GM15510 (cell line): ENCODE measurements at regions not wholly inside any gene's neighbourhood (a gene's known extent, or its start where the extent isn't known, plus 50 kb on each side); places are given as distances from the start of the nearest gene placed in this dataset.

Experiments
- POLR2A ChIP-seq: IDR thresholded peaks from 3 replicates; pipeline ENCODE4 v1.6.1; 2011; ENCODE audit warnings: borderline replicate concordance; ENCODE audit not compliant: insufficient read length; ENCODE audit errors: extremely low read depth

DNA sequence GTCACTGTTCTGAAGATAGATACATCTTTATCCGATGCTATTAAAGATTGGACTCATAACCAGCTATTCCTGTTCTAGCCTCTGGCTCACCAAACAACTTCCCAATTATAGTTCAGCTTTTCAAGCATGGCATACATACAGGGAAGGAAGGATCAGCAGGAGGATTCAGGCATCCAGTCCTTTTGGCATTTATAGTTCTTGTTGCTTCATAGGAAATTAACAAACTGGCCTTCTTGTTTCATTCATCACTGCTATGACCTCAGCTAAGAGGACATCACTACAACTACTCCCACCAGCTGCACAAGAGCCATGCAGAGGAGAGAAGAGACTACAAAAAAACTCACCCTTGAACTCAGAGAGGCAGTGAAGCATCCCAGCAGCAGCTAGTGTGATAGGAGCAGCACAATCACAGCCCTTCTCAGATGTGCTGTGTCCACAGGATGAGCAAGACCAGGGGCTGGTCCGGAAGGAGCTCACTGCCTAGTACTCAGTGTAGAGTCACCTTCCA is 100.5 kb downstream of the SPTSSA start:
- no peak for TF ChIP-seq POLR2A

DNA sequence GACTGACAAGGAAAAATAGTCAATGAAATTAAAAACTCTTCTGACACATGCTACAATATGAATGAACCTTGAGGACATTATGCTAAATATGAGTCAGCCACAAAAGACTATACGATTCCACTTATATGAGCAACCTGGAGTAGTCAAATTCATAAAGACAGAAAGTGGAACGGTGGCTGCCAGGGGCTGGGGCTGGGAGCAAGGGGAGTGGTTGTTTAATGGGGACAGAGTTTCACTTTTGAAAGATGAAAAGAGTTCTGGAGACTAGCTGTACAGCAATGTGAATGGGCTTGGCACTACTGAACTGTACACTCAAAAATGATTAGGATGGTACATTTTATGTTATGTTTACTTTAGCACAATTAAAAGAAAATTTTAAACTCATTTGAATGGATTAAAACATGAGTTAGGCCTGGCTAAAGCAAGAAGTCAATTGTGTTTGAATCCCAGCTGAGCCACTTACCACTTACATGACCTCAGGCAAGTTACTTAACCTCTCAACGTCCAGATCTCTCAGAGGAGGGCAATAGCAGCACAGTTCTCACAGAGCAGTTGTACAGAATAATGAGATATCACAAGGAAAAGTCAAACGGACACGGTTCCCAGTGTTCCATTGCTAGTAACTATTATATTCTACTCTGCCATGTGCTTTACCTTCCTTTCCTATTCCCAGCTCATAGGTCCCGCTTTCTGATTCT is 102.5 kb downstream of the SPTSSA start:
- no peak for TF ChIP-seq POLR2A

DNA sequence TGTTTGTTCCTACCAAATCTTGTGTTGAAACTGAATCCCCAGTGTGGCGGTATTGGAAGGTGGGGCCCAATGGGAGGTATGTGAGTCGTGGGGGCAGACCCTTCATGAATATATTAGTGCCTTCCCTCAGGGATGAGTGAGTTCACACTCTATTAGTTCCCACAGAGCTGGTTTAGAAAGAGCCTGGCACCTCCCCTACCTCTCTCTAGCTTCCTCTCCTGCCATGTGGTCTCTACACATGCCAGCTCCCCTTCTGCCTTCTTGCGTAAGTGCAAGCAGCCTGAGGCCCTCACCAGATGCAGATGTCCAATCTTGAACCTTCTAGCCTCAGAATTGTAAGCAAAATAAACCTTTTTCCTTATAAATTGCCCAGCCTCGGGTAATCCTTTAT is 105.8 kb downstream of the SPTSSA start:
- no peak for TF ChIP-seq POLR2A

DNA sequence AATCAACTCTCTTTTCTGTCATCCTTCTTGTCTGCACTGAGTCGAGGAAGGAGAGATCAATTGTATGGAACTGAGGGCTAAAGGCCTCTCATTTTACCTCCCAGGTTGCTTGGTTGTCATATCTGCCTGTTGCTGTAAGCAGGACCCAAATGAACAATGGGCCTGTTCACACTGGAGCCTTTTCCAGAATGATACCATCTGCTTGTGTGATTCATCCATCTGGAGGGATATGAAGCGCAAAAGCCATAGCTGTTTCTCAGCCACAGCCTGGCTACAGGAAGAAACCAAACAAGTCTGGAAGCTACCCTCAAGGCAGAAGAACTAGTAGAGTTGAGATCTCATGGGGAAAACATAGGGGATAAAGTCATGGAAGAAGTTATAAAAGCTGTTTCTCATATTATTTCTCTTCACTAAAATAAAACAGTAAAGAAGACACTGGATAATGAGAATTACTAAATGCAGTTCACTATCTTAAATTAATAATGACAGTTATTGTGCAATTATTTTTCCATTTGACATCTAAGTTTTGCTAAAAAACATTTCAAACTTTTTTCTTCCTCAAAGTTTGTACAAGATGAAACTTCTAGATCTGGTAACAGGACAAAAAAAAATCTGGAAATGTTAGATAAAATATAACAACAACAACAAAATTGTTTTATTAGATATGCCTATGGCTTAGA is 106.3 kb downstream of the SPTSSA start:
- no peak for TF ChIP-seq POLR2A

DNA sequence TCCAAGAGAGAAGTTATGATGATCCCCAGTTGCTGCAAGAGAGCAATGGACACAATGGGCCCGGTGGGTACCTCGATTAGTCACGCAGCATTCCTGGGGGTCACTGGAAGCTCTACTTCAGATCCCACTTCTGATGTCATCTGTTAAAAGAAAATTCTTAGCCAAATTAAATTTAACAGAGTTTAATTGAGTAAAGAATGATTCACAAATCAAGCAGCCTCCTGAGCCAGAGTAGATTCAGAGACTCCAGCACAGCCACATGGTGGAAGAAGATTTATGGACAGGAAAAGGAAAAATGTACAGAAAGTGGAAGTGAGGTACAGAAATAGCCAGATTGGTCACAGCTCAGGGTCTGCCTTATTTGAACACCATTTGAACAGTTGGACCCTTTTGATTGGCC is 107.5 kb downstream of the SPTSSA start:
- TF ChIP-seq POLR2A, result no peak

DNA sequence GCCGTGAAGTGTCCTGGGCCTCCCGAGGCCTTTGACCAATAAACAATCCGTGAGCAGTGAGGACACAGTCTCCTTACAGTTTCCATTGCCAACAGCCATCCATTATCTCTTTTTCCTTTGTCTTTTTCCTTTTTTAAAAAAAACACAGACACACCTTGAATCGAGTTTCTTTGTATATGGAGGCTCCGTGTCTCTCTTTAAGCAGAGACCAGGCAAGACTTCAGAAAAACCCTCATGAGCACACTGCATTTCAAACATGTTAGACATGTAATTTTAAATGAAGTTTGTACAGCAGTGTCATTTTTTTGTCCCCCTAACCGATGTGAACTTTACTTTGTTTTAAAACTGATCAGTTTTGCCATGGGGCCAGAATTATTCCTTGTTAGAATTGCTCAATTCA is 111.1 kb downstream of the SPTSSA start:
- no peak for TF ChIP-seq POLR2A

DNA sequence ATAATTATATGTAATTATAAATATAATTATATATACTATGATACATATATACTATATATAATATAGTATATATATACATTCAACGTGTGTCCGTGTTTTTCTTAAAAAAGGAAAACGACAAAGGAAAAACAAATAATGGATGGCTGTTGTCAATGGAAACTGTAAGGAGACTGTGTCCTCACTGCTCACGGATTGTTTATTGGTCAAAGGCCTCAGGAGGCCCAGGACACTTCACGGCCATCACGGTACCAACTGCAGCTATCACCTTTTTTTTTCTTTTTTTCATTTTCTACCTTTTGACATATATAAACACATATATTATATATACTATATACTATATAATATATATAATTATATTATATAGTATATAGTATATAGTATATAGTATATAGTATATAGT is 113.4 kb downstream of the SPTSSA start:
- no peak for TF ChIP-seq POLR2A

DNA sequence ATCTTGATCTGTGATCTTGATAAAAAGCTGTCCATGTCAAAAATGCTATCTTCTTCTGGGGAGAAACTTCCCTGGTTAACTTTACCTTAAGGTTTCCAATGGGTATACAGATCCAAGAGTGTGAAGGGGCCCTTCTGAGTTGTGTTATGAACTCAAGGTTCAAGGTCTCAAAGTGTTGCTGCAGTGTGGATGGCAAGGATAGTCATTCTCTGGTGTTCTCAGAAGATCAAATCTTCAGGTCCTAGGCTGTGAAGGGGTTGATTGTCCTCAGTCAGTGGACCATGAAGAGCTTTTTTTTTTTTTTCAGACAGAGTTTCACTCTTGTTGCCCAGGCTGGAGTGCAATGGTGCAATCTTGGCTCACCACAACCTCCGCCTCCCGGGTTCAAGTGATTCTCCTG is 114.4 kb downstream of the SPTSSA start:
- TF ChIP-seq POLR2A, result no peak

DNA sequence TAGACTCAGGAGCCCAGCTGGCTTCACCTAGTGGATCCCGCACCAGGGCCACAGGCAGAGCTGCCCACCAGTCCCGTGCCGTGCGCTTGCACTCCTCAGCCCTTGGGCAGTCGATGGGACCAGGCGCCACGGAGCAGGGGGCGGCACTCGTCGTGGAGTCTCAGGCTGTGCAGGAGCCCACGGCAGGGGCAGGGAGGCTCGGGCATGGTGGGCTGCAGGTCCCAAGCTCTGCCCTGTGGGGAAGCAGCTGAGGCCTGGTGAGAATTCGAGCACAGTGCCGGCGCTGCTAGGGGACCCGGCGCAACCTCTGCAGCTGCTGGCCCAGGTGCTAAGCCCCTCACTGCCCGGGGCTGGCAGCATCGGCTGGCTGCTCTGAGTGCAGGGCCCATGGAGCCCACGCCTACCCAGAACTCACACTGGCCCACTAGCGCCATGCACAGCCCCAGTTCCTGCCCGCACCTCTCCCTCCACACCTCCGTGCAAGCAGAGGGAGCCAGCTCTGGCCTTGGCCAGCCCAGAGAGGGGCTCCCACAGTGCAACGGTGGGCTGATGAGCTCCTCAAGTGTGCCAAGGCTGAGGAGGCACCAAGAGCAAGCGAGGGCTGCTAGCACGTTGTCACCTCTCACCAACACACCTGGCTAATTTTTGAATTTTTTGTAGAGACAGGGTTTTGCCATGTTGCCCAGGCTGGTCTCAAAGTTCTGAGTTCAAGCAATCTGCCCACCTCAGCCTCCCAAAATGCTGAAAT is 116.1 kb downstream of the SPTSSA start:
- TF ChIP-seq POLR2A, result no peak

DNA sequence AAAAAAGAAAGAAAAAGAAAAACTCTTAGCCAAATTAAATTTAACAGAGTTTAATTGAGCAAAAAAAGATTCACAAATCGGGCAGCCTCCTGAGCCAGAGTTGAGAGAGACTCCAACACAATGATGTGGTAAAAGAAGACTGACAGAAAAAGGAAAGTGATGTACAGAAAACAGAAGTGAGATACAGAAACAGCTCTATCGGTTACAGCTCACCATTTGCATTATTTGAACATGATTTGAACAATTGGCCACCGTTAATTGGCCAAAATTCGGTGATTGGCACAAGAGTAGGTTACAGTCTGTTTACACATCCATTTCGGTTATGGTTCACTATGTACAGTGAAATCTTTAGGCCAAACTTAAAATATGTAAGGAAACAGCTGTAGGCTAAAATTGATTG is 117.7 kb downstream of the SPTSSA start:
- no peak for TF ChIP-seq POLR2A

DNA sequence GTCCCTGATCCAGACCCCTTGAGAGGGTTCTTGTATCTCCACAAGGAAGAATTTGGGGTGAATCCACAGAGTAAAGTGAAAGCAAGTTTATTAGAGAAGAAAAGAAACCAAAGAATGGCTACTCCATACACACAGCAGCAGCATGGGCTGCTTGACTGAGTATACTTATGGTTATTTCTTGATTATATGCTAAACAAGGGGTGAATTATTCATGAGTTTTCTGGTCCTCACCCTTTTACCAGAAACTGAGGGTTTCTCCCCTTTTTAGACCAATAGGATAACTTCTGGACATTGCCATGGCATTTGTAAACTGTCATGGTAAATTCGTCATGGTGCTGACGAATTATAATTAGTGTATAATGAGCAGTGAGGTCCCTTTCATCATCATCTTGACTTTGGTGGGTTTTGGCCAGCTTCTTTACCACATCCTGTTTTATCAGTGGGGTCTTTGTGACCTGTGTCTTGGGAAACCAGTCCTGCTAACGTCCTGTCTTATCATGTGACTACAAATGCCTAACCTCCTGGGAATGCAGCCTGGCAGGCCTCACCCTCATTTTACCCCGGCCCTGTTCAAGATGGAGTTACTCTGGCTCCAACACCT is 121.9 kb downstream of the SPTSSA start:
- no peak for TF ChIP-seq POLR2A

DNA sequence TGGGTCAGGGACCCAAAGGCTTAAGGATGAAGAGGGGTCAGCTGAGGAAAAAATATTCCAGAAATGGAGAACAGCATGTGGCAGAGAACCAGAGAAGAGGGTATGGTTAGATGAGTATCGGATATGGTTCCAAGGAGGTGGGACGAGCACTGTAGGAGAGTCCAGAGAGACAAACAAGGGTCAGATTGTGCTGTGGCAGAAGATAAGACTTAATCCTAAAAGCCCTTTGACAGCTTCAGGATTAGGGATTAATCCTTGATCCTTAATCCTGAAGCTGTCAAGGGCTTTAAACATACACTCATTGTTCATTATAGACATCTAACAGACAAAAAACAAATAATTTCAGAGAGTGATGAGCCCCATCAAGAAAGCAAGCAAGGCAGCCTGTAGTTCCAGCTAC is 124.0 kb downstream of the SPTSSA start:
- TF ChIP-seq POLR2A, result no peak

DNA sequence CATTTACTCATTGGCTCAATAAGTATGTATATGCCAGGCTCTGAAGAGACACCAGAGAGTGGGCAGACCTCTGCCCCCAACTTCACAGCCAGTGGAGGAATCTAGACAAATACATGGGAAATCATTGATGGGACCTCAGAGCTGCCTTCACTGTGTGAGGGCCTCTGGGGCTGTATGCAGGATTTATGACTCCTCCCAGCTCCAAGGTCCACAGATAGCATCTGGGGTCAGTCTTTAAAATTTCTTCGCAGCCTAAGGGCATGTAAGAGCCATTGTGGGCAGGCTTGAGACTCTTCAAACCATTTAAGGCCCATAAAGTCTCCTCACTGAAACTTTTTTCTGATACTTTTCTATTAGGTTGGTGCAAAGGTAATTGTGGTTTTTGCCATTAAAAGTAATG is 125.5 kb downstream of the SPTSSA start:
- TF ChIP-seq POLR2A, result no peak

DNA sequence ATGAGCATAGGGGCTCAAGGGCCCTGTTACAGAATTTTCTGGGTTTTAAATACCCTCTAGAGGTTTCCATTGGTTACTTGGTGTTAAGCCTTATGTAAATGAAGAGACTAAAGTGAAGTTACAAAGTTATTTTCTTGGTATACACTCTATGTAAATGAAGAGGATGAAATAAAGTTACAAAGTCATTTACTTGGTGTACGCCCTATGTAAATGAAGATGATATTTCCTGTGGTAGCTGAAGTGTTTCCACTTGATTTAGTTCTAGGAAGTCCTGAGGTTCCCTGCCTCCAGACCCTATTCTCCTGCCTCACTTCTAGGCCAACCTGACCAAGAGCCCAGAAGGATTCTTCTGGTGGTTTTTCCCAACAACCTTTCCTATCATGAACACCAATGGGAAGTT is 126.1 kb downstream of the SPTSSA start:
- TF ChIP-seq POLR2A, result no peak

DNA sequence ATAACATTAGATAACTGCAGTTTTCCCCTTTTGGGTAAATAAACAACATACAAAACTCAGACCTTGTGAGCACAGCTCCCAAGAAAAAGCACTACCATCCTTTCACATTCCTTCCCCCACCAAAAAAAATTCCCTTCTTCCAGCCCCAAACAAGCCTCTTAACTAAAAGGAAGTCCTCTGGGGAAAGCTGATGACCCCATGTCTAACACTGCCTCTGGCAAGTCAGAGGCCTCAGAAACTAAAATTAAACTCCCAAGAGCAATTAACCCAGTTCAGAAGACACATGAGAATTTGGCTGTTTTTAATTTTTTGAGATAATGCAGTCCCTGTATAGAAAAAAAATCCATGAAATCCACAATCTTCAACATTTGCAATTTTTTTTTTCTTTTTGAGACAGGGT is 127.7 kb downstream of the SPTSSA start:
- no peak for TF ChIP-seq POLR2A
